ENCODE measurements at regions not wholly inside any gene's neighbourhood (a gene's known extent, or its start where the extent isn't known, plus 50 kb on each side); places are given as distances from the start of the nearest gene placed in this dataset.

DNA sequence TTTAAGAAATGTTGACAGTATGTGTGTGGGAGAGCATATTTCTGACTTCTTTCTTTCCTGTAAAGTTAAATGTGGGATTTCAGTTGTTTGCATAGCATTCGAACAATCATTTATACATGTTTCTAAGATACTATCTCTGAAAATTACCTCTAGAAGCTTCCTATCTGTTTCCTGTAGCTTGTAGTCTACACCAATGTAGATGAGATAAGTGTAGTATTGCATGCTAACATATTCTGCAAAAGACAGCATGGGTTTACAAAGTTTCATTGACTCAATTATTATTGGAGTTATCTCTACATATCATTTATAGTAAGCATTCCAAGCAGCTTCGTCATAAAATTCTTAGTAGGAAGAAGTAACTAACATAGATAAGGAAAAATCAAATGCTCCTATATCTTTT, 98.9 kb upstream of the DPYD start:
- DNase-seq (ENCODE audit: low spot score in 2 of 2): no peak
- no peak for TF ChIP-seq POLR2AphosphoS5 (IDR thresholded peaks at IDR 0.05)
- TF ChIP-seq, protein P1, sequence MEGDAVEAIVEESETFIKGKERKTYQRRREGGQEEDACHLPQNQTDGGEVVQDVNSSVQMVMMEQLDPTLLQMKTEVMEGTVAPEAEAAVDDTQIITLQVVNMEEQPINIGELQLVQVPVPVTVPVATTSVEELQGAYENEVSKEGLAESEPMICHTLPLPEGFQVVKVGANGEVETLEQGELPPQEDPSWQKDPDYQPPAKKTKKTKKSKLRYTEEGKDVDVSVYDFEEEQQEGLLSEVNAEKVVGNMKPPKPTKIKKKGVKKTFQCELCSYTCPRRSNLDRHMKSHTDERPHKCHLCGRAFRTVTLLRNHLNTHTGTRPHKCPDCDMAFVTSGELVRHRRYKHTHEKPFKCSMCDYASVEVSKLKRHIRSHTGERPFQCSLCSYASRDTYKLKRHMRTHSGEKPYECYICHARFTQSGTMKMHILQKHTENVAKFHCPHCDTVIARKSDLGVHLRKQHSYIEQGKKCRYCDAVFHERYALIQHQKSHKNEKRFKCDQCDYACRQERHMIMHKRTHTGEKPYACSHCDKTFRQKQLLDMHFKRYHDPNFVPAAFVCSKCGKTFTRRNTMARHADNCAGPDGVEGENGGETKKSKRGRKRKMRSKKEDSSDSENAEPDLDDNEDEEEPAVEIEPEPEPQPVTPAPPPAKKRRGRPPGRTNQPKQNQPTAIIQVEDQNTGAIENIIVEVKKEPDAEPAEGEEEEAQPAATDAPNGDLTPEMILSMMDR (IDR thresholded peaks at IDR 0.05): no peak
- TF ChIP-seq POLR2A (IDR thresholded peaks at IDR 0.05): no peak
- intact Hi-C loops (cut with DNase I; ENCODE audit: low total_unique reads): no loop called here
- H3K4me1 ChIP-seq: no peaks in the 10 kb centered on the region
- no peaks in the 10 kb centered on the region for H3K27me3 ChIP-seq
- no peaks in the 10 kb centered on the region for H3K9me3 ChIP-seq
- no peaks in the 10 kb centered on the region for H3K36me3 ChIP-seq
- H3K4me3 ChIP-seq: no peak overlapping the region
- H3K27ac ChIP-seq: no peak overlapping the region

DNA sequence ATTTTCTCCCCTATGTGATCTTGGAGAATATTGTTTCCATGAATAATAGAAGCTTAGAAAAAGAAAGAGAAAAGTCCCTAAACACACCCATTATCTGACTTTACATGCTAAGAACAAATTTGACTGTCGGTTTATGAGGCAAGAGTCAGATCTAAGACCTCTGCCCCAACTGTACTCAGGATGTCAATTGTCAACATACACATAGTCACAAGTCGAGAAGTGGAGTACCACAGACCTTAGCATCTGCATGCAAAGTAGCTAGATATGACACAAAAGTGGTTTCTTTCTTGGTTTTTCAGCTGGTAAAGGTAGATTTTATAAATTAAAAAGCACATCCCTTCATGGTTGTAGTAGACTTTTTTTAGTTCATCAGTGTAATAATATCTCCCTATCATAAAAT, 97.2 kb upstream of the DPYD start:
- no peaks in the 10 kb centered on the region for H3K4me1 ChIP-seq
- no peaks in the 10 kb centered on the region for H3K36me3 ChIP-seq
- no peak overlapping the region for H3K4me3 ChIP-seq
- H3K9me3 ChIP-seq: no peaks in the 10 kb centered on the region
- H3K27ac ChIP-seq: no peak overlapping the region
- intact Hi-C loops (cut with DNase I; ENCODE audit: low total_unique reads): no loop called here
- no peak for DNase-seq (ENCODE audit: low spot score in 2 of 2)
- H3K27me3 ChIP-seq: no peaks in the 10 kb centered on the region
- TF ChIP-seq, protein P1 (IDR thresholded peaks at IDR 0.05): no peak
- no peak for TF ChIP-seq POLR2AphosphoS5 (IDR thresholded peaks at IDR 0.05)
- no peak for TF ChIP-seq POLR2A (IDR thresholded peaks at IDR 0.05)

DNA sequence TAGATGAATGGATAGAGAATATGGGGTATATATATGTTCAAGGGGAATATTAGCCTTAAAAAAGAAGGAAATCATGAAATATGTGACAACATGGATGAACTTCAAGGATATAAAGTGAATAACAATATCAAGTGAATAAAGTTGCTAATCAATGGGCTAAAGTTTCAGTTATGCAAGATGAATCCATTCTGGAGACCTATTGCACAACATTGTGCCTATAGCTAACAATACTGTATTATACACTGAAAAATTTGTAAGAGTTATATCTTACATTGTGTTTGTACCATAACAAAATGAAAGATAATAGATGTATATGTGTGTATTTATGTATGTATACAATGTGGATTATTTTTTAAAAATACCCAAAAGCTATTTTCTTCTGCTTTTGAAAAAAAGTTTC, 96.3 kb upstream of the DPYD start:
- no peaks in the 10 kb centered on the region for H3K27me3 ChIP-seq
- H3K4me1 ChIP-seq: no peaks in the 10 kb centered on the region
- intact Hi-C loops (cut with DNase I; ENCODE audit: low total_unique reads): no loop called here
- H3K27ac ChIP-seq: no peak overlapping the region
- no peak for DNase-seq (ENCODE audit: low spot score in 2 of 2)
- H3K9me3 ChIP-seq: no peaks in the 10 kb centered on the region
- no peaks in the 10 kb centered on the region for H3K36me3 ChIP-seq
- TF ChIP-seq POLR2A (IDR thresholded peaks at IDR 0.05) (no peak), POLR2AphosphoS5 (IDR thresholded peaks at IDR 0.05) (no peak)
- TF ChIP-seq, protein P1 (IDR thresholded peaks at IDR 0.05): no peak
- H3K4me3 ChIP-seq: no peak overlapping the region

DNA sequence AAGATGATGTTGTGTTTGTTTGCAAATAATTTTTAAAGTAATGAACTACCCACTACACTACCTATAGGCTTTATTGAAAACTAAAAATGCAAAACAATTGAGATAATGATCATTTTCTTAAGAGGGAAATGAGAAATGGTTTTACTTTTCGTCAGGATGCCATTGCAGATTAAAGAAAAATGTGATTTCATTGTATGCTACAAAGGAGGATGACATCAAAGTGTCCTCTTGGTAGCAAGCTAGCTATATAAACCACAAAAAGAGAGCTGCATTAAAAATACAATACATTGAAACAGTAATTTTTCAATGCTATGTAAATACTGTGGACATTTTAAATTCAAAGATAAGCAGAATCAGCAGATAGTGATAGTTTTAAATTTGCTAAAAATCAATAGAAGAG, 87.5 kb upstream of the DPYD start:
- intact Hi-C loops (cut with DNase I; ENCODE audit: low total_unique reads): no loop called here
- no peak overlapping the region for H3K4me3 ChIP-seq
- TF ChIP-seq POLR2A (IDR thresholded peaks at IDR 0.05): no peak
- TF ChIP-seq, protein P1 (IDR thresholded peaks at IDR 0.05): no peak
- no peak for TF ChIP-seq POLR2AphosphoS5 (IDR thresholded peaks at IDR 0.05)
- no peak overlapping the region for H3K27ac ChIP-seq
- no peaks in the 10 kb centered on the region for H3K9me3 ChIP-seq
- H3K36me3 ChIP-seq: no peaks in the 10 kb centered on the region
- no peak for DNase-seq (ENCODE audit: low spot score in 2 of 2)
- no peaks in the 10 kb centered on the region for H3K4me1 ChIP-seq
- H3K27me3 ChIP-seq: no peaks in the 10 kb centered on the region

DNA sequence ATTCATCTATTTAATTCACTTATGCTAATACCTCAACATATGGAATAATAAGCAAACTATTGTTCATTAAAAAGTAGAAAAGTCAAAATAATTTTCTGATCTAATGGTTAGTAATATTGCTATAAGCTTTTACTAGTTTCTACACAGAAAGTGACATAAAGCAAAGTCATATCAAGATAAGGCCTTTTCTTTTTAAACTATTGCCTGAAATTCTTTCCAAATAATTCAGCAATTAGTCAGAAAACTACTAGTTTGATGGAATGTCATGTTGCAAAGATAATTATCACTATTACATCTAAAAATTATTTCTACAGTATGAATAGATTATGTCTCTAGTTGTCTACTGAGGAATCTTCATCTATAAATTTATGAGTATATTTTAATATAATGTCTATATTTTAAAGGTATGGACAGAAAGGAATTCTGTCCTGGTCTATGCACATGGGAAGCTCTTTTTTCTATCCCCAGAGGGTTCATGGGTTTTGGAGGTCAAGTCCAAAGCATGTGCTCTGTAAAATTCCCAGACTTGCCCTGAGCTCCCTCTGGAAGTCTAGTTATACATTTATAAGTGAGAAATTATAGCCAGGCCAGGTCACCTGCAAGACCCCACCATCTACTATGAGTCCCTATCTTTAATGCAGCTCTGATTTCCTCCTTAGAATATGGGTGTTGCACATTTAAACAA, 84.6 kb upstream of the DPYD start:
- no peak overlapping the region for H3K4me3 ChIP-seq
- H3K4me1 ChIP-seq: no peaks in the 10 kb centered on the region
- H3K27ac ChIP-seq: no peak overlapping the region
- no peaks in the 10 kb centered on the region for H3K27me3 ChIP-seq
- DNase-seq (ENCODE audit: low spot score in 2 of 2): no peak
- H3K9me3 ChIP-seq: no peaks in the 10 kb centered on the region
- TF ChIP-seq POLR2AphosphoS5 (IDR thresholded peaks at IDR 0.05) (no peak), POLR2A (IDR thresholded peaks at IDR 0.05) (no peak)
- TF ChIP-seq, protein P1 (IDR thresholded peaks at IDR 0.05): no peak
- intact Hi-C loops (cut with DNase I; ENCODE audit: low total_unique reads): no loop called here
- H3K36me3 ChIP-seq: no peaks in the 10 kb centered on the region
